HL-60 (cell line): ENCODE measurements at regions not wholly inside any gene's neighbourhood (a gene's known extent, or its start where the extent isn't known, plus 50 kb on each side); places are given as distances from the start of the nearest gene placed in this dataset.

ENCODE experiments used
- DNase-seq, 2 experiments: peaks; one replicate each; pipeline ENCODE4 v3.0.0-alpha.2; 2010 to 2020; ENCODE audit warnings: low read depth in 1 of 2, low spot score in 1 of 2
- H3K27ac ChIP-seq: fragments of 250-450 bp; sonication (Bioruptor Pico); replicated peaks from 2 replicates; pipeline ENCODE4 v1.5.1; 2020; ENCODE audit warnings: mild to moderate bottlenecking, moderate library complexity
- H3K27me3 ChIP-seq: fragments of 250-450 bp; sonication (Bioruptor Pico); 2 replicates; pipeline ENCODE4 v1.5.1; 2021; ENCODE audit warnings: mild to moderate bottlenecking, moderate library complexity; ENCODE audit not compliant: insufficient read depth, poor library complexity, severe bottlenecking
- H3K4me3 ChIP-seq: replicated peaks from 2 replicates; pipeline ENCODE4 v1.5.1; 2011; ENCODE audit warnings: mild to moderate bottlenecking, control low read depth, low read length; ENCODE audit not compliant: insufficient read depth
- GABPA ChIP-seq: IDR thresholded peaks from 2 replicates; pipeline ENCODE4 v1.6.1; 2012; ENCODE audit warnings: low read depth
- POLR2AphosphoS5 ChIP-seq: IDR thresholded peaks from 2 replicates; pipeline ENCODE4 v1.6.1; 2012; ENCODE audit warnings: low read depth
- SPI1 ChIP-seq: IDR thresholded peaks from 2 replicates; pipeline ENCODE4 v1.6.1; 2012; ENCODE audit warnings: low read depth, mild to moderate bottlenecking, borderline replicate concordance
- TF ChIP-seq, protein P1 (sequence below): IDR thresholded peaks from 2 replicates; pipeline ENCODE4 v1.6.1; 2012; ENCODE audit warnings: low read depth; ENCODE audit not compliant: insufficient replicate concordance
- TF ChIP-seq, protein P2 (sequence below): IDR thresholded peaks from one replicate; pipeline ENCODE4 v1.5.1; 2011; ENCODE audit warnings: low read length, control low read depth, inconsistent platforms; ENCODE audit not compliant: insufficient read depth

DNA sequence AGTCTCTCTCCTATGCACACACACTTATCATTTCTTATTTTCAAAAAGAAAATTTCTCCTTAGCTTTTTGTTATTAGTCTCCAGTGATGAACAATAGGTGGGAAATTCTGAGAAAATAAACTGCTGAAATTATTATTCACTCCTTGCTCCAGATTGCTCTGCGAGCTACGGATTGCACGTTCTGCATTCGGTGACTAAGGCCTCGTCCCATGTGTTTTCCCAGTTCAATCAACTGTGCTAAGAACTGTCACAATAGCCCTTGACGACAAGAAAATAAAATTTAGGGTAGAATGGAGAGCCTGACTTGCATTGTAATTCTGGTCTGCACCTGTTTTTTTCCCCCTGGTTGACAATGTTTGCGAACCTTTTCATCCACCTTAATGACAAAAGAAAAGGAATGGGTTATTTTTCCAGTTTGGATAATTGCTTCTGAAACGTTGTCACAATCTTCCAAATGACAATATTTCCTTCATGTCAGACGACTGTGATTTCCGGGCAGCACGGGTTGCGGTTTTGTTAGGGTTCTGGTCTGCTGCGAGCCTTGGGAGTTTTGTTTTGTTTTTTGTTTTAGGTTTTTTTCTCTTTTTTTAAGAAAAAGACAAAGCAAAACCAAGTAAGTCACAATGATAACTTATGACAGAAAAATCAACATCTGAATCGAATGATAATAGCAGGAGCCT lies 124.5 kb upstream of the NOCT start:
- H3K4me3 ChIP-seq, result no peak overlapping the region
- TF ChIP-seq POLR2AphosphoS5 (no peak), SPI1 (no peak), GABPA (no peak)
- TF ChIP-seq, protein P1, sequence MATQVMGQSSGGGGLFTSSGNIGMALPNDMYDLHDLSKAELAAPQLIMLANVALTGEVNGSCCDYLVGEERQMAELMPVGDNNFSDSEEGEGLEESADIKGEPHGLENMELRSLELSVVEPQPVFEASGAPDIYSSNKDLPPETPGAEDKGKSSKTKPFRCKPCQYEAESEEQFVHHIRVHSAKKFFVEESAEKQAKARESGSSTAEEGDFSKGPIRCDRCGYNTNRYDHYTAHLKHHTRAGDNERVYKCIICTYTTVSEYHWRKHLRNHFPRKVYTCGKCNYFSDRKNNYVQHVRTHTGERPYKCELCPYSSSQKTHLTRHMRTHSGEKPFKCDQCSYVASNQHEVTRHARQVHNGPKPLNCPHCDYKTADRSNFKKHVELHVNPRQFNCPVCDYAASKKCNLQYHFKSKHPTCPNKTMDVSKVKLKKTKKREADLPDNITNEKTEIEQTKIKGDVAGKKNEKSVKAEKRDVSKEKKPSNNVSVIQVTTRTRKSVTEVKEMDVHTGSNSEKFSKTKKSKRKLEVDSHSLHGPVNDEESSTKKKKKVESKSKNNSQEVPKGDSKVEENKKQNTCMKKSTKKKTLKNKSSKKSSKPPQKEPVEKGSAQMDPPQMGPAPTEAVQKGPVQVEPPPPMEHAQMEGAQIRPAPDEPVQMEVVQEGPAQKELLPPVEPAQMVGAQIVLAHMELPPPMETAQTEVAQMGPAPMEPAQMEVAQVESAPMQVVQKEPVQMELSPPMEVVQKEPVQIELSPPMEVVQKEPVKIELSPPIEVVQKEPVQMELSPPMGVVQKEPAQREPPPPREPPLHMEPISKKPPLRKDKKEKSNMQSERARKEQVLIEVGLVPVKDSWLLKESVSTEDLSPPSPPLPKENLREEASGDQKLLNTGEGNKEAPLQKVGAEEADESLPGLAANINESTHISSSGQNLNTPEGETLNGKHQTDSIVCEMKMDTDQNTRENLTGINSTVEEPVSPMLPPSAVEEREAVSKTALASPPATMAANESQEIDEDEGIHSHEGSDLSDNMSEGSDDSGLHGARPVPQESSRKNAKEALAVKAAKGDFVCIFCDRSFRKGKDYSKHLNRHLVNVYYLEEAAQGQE, result no peak
- TF ChIP-seq, protein P2, sequence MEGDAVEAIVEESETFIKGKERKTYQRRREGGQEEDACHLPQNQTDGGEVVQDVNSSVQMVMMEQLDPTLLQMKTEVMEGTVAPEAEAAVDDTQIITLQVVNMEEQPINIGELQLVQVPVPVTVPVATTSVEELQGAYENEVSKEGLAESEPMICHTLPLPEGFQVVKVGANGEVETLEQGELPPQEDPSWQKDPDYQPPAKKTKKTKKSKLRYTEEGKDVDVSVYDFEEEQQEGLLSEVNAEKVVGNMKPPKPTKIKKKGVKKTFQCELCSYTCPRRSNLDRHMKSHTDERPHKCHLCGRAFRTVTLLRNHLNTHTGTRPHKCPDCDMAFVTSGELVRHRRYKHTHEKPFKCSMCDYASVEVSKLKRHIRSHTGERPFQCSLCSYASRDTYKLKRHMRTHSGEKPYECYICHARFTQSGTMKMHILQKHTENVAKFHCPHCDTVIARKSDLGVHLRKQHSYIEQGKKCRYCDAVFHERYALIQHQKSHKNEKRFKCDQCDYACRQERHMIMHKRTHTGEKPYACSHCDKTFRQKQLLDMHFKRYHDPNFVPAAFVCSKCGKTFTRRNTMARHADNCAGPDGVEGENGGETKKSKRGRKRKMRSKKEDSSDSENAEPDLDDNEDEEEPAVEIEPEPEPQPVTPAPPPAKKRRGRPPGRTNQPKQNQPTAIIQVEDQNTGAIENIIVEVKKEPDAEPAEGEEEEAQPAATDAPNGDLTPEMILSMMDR, result no peak
- no peak overlapping the region for H3K27ac ChIP-seq
- DNase-seq, result no peak
- H3K27me3 ChIP-seq, result no peaks in the 10 kb centered on the region

DNA sequence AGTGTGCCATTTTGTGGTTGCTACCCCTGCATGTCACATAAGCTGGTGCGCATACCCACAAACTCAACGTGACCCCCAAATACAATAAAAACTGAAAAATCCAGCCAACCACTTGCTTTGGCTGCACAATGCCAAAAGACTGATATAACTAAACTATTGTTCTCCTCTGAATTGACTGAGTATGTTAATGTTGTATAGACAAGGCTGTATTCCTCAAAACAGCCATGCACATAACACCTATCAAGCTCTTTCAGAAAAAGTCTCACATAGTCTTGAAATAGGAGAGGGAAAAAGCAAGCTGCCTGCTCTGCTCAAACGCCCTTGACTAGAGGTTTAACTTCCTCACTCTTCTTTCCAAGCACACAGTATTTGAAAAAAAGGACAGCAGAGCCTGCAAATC lies 126.4 kb upstream of the NOCT start:
- no peak for TF ChIP-seq POLR2AphosphoS5
- no peak for TF ChIP-seq SPI1
- no peak for TF ChIP-seq GABPA
- TF ChIP-seq, protein P1, result no peak
- TF ChIP-seq, protein P2, result no peak
- Histone ChIP-seq H3K4me3 (no peak overlapping the region), H3K27me3 (no peaks in the 10 kb centered on the region), H3K27ac (no peak overlapping the region)
- no peak for DNase-seq

DNA sequence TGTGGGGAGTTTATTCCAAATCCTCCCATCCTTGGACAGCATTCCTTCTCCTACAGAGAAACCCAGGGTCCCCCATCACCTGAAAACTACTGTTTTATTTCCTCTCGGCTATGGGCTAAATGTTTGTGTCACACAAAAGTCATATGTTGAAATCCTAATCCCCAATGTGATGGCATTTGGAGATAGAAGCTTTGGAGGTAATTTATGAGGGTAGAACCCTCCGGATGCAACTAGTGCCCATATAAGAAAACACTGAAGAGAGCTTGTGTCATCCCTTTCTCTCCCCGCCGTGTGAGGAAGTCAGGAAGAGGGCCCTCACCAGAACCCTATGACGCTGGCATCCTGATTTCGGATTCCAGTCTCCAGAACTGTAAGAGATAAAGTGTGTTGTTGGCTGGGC lies 127.8 kb upstream of the NOCT start:
- DNase-seq, result no peak
- H3K27ac ChIP-seq, result no peak overlapping the region
- TF ChIP-seq, protein P2, result no peak
- TF ChIP-seq, protein P1, result no peak
- TF ChIP-seq POLR2AphosphoS5 (no peak), SPI1 (no peak), GABPA (no peak)
- no peak overlapping the region for H3K4me3 ChIP-seq
- H3K27me3 ChIP-seq, result no peaks in the 10 kb centered on the region
